Neural crest cell (in vitro differentiated cells): ENCODE measurements at regions not wholly inside any gene's neighbourhood (a gene's known extent, or its start where the extent isn't known, plus 50 kb on each side); places are given as distances from the start of the nearest gene placed in this dataset.
"Not testable (repeated sequence)": the region's sequence is repeated elsewhere in the genome, so short reads cannot be mapped to it uniquely, and the experiment has no call there.

ENCODE experiments used
- DNase-seq: peaks from one replicate; pipeline ENCODE4 v3.0.0; 2021; ENCODE audit warnings: low read depth, mixed read lengths, low spot score
- H3K27ac Mint-ChIP-seq: one replicate; pipeline ENCODE4 v1.8.0; 2021; ENCODE audit warnings: mild to moderate bottlenecking, mixed read lengths; ENCODE audit not compliant: unreplicated experiment
- H3K27me3 Mint-ChIP-seq: 2 replicates; pipeline ENCODE4 v1.8.0; 2021; ENCODE audit warnings: low read depth, mild to moderate bottlenecking, mixed read lengths
- H3K36me3 Mint-ChIP-seq: 2 replicates; pipeline ENCODE4 v1.8.0; 2021; ENCODE audit warnings: low read depth, mild to moderate bottlenecking, mixed read lengths
- H3K4me1 Mint-ChIP-seq: 2 replicates; pipeline ENCODE4 v1.8.0; 2021; ENCODE audit warnings: mixed read lengths
- H3K4me3 Mint-ChIP-seq: one replicate; pipeline ENCODE4 v1.8.0; 2021; ENCODE audit warnings: mild to moderate bottlenecking, mixed read lengths
- H3K9me3 Mint-ChIP-seq: 2 replicates; pipeline ENCODE4 v1.8.0; 2021; ENCODE audit warnings: mixed read lengths
- CTCF ChIP-seq: fragments of 200-600 bp; sonication (generic); conservative IDR thresholded peaks from 2 replicates; pipeline ENCODE4 v1.5.0; 2021; ENCODE audit warnings: antibody characterized with exemption, mild to moderate bottlenecking

- DNase-seq: no peak
- Mint-ChIP-seq H3K27me3 (no peaks in the 10 kb centered on the region), H3K4me3 (no peak overlapping the region), H3K36me3 (no peaks in the 10 kb centered on the region), H3K27ac (peak overlapping the region; percentile 7), H3K9me3 (no peaks in the 10 kb centered on the region), H3K4me1 (peaks cover 14% of the 10 kb centered on the region)
- no peak for TF ChIP-seq CTCF
These were observed 294.0 kb upstream of the HS6ST1 start for GRCh38 chr2:128612628-128613027.

DNA sequence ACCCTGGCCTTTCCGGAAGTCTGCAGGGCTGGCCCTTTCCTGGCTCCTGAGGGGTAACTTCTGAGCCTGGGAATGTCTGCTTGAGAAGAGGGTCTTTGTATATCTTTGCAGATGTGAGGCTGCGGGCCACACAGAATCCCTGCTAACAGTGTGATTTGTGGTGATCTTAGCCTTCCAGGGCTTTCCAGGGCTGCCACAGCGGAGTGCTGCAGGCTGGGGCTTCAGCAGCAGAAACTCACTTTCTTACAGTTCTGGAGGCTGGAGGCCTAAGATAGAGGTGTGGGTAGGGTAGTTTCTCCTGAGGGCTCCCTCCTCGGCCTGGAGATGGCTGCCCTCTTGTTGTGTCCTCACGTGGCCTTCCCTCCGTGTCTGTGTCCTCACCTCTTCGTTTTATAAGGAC lies 294.7 kb upstream of the HS6ST1 start:
- Mint-ChIP-seq H3K4me1 (peaks cover 14% of the 10 kb centered on the region), H3K9me3 (no peaks in the 10 kb centered on the region), H3K36me3 (no peaks in the 10 kb centered on the region), H3K27me3 (no peaks in the 10 kb centered on the region), H3K4me3 (no peak overlapping the region), H3K27ac (no peak overlapping the region)
- DNase-seq: no peak
- TF ChIP-seq CTCF: no peak

DNA sequence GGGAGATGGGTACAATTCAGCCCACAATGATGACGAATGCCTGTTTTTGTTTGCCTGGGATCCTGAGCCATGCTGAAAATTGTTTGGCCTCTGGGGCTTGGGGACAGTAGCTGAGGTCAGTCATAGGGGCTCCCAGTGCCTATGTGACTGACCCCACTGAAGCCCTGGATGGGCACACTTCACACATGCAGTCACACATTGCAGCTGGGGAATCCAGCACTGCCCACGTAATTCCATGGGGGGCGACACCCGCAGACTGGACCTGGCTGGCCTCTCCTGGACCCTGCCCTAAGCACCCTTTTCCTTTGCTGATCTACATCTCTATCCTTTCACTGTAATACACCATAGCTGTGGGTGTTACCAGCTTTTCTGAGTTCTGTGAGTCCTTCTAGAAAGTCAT lies 295.2 kb upstream of the HS6ST1 start:
- no peaks in the 10 kb centered on the region for H3K36me3 Mint-ChIP-seq
- H3K4me1 Mint-ChIP-seq: peaks cover 14% of the 10 kb centered on the region
- no peak overlapping the region for H3K27ac Mint-ChIP-seq
- no peak overlapping the region for H3K4me3 Mint-ChIP-seq
- no peak for DNase-seq
- no peak for TF ChIP-seq CTCF
- no peaks in the 10 kb centered on the region for H3K27me3 Mint-ChIP-seq
- H3K9me3 Mint-ChIP-seq: peaks cover 2% of the 10 kb centered on the region

DNA sequence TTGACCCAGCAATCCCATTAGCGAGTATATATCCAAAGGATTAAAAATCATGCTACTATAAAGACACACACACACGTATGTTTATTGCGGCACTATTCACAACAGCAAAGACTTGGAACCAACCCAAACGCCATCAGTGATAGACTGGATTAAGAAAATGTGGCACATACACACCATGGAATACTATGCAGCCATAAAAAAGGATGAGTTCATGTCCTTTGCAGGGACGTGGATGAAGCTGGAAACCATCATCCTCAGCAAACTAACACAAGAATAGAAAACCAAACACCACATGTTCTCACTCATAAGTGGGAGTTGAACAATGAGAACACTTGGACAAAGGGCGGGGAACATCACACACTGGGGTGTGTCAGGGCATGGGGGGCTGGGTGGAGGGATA lies 296.2 kb upstream of the HS6ST1 start:
- DNase-seq, H3K9me3 Mint-ChIP-seq, H3K27ac Mint-ChIP-seq, H3K27me3 Mint-ChIP-seq, H3K36me3 Mint-ChIP-seq, H3K4me3 Mint-ChIP-seq: not testable (repeated sequence)
- peaks cover 14% of the 10 kb centered on the region for H3K4me1 Mint-ChIP-seq

DNA sequence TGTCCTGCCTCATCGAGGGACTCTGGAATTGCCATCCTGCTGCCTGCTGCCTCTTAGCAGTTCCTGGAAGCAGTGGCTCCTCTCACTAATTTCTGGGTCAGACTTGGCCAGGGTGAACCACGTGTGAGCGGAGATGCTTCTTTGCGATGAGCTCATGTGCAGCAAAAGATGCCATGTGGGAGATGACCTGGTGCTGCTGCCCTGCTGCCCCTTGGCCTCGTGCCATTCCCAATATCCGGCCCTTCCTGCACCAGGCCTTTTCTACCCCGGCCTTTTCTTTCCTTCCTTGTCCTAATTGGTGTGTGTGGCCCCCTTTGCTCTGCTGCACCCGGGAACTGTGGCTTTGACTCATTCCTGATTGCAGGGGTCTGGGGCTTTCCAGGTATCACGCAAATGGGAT lies 296.9 kb upstream of the HS6ST1 start:
- Mint-ChIP-seq H3K27me3 (no peaks in the 10 kb centered on the region), H3K4me3 (no peak overlapping the region), H3K27ac (no peak overlapping the region), H3K9me3 (peaks cover 2% of the 10 kb centered on the region), H3K36me3 (no peaks in the 10 kb centered on the region), H3K4me1 (peaks cover 14% of the 10 kb centered on the region)
- no peak for DNase-seq
- no peak for TF ChIP-seq CTCF

DNA sequence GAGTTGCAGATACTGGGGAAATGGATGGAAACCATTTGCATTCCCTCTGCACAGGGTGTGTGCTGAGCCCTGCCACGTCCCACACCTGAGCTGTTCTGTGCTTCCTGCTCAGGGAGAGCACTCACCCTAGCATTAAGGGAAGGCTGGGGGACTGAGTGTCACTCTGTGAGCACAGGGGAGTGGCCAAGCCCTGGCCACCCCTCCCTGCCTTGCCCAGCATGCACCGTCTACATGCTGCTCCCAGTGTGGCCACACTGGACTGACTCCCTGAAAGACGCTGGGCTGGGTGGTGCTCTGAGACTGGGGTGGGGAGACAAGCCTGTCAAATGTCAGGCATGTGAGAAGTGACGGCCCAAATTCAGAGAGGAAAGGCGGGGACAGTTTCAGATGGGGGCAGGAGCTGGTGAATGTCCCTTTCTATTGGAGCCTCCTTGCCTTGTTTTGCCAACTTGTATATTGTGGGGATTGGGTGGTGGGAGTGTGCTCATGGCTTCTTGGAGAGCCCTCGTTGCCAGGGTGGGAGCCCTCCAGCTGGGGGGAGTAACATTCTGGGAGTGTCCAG lies 298.4 kb upstream of the HS6ST1 start:
- no peak overlapping the region for H3K4me3 Mint-ChIP-seq
- no peak for DNase-seq
- no peaks in the 10 kb centered on the region for H3K27me3 Mint-ChIP-seq
- H3K9me3 Mint-ChIP-seq: peaks cover 2% of the 10 kb centered on the region
- H3K36me3 Mint-ChIP-seq: no peaks in the 10 kb centered on the region
- H3K27ac Mint-ChIP-seq: no peak overlapping the region
- peaks cover 10% of the 10 kb centered on the region for H3K4me1 Mint-ChIP-seq
- TF ChIP-seq CTCF: no peak
